KMS-11 (cell line): ENCODE measurements at regions not wholly inside any gene's neighbourhood (a gene's known extent, or its start where the extent isn't known, plus 50 kb on each side); places are given as distances from the start of the nearest gene placed in this dataset.

Experiments used
- H2AFZ ChIP-seq: fragments of 200-600 bp; sonication (generic); 2 replicates; pipeline ENCODE4 v1.6.1; 2016; ENCODE audit warnings: antibody characterized with exemption, mixed run types, low read depth
- H3K27ac ChIP-seq: fragments of 200-600 bp; sonication (generic); 2 replicates; pipeline ENCODE4 v1.6.1; 2016; ENCODE audit warnings: mild to moderate bottlenecking, mixed run types
- H3K27me3 ChIP-seq: fragments of 200-600 bp; sonication (generic); 2 replicates; pipeline ENCODE4 v1.6.1; 2017; ENCODE audit warnings: mild to moderate bottlenecking, low read depth, mixed run types, moderate library complexity; ENCODE audit not compliant: insufficient read depth
- H3K36me3 ChIP-seq: fragments of 200-600 bp; sonication (generic); 2 replicates; pipeline ENCODE4 v1.6.1; 2017; ENCODE audit warnings: mild to moderate bottlenecking, mixed run types; ENCODE audit not compliant: insufficient read depth
- H3K4me1 ChIP-seq: fragments of 200-600 bp; sonication (generic); 2 replicates; pipeline ENCODE4 v1.6.1; 2016; ENCODE audit warnings: mild to moderate bottlenecking, low read depth, mixed run types; ENCODE audit not compliant: poor library complexity, severe bottlenecking
- H3K4me2 ChIP-seq: fragments of 200-600 bp; sonication (generic); 2 replicates; pipeline ENCODE4 v1.7.0; 2016; ENCODE audit warnings: mild to moderate bottlenecking, mixed run types
- H3K4me3 ChIP-seq: fragments of 200-600 bp; sonication (generic); IDR thresholded peaks from 2 replicates; pipeline ENCODE4 v1.6.1; 2017; ENCODE audit warnings: low read depth, low read length, mixed read lengths; ENCODE audit not compliant: insufficient read depth
- H3K79me2 ChIP-seq: fragments of 200-600 bp; sonication (generic); 2 replicates; pipeline ENCODE4 v1.6.1; 2016; ENCODE audit warnings: low read depth, mixed run types; ENCODE audit not compliant: insufficient read depth
- H3K9ac ChIP-seq: fragments of 200-600 bp; sonication (generic); 2 replicates; pipeline ENCODE4 v1.6.1; 2016; ENCODE audit warnings: mild to moderate bottlenecking, mixed run types
- H4K20me1 ChIP-seq: fragments of 200-600 bp; sonication (generic); 2 replicates; pipeline ENCODE4 v1.6.1; 2016; ENCODE audit warnings: mild to moderate bottlenecking, mixed run types; ENCODE audit not compliant: insufficient read depth
- TF ChIP-seq, protein P1 (sequence below): fragments of 200-600 bp; sonication (generic); conservative IDR thresholded peaks from 2 replicates; pipeline ENCODE4 v1.6.1; 2017; ENCODE audit warnings: low read depth, mild to moderate bottlenecking, antibody characterized with exemption, low read length, moderate library complexity, mixed read lengths

DNA sequence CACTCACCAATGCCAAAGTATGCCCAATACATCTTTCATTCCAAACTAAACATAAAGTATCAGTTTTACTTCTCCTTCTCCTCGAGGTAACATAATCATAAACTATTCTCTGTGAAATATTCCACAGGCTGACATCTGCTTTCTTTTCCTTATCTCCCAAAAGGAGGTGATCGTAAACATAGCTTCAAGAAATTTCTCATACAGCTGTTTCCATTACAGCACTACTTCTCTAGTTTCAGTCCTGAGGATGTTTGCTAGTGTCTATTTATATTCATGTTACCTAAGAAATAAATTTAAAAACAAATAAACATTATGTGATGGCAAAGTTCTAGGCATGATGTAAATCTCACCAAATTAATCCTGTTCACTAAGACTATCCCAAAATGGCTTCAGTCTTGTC lies 90.1 kb upstream of the CPSF6 start:
- no peak overlapping the region for H3K4me2 ChIP-seq
- H3K27ac ChIP-seq = no peak overlapping the region
- H3K9ac ChIP-seq = no peak overlapping the region
- TF ChIP-seq, protein P1, sequence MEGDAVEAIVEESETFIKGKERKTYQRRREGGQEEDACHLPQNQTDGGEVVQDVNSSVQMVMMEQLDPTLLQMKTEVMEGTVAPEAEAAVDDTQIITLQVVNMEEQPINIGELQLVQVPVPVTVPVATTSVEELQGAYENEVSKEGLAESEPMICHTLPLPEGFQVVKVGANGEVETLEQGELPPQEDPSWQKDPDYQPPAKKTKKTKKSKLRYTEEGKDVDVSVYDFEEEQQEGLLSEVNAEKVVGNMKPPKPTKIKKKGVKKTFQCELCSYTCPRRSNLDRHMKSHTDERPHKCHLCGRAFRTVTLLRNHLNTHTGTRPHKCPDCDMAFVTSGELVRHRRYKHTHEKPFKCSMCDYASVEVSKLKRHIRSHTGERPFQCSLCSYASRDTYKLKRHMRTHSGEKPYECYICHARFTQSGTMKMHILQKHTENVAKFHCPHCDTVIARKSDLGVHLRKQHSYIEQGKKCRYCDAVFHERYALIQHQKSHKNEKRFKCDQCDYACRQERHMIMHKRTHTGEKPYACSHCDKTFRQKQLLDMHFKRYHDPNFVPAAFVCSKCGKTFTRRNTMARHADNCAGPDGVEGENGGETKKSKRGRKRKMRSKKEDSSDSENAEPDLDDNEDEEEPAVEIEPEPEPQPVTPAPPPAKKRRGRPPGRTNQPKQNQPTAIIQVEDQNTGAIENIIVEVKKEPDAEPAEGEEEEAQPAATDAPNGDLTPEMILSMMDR = no peak
- no peaks in the 10 kb centered on the region for H3K79me2 ChIP-seq
- H4K20me1 ChIP-seq = no peaks in the 10 kb centered on the region
- no peaks in the 10 kb centered on the region for H3K36me3 ChIP-seq
- H3K4me1 ChIP-seq = peaks cover 1% of the 10 kb centered on the region
- H3K4me3 ChIP-seq = no peak overlapping the region
- no peak overlapping the region for H2AFZ ChIP-seq
- no peaks in the 10 kb centered on the region for H3K27me3 ChIP-seq

DNA sequence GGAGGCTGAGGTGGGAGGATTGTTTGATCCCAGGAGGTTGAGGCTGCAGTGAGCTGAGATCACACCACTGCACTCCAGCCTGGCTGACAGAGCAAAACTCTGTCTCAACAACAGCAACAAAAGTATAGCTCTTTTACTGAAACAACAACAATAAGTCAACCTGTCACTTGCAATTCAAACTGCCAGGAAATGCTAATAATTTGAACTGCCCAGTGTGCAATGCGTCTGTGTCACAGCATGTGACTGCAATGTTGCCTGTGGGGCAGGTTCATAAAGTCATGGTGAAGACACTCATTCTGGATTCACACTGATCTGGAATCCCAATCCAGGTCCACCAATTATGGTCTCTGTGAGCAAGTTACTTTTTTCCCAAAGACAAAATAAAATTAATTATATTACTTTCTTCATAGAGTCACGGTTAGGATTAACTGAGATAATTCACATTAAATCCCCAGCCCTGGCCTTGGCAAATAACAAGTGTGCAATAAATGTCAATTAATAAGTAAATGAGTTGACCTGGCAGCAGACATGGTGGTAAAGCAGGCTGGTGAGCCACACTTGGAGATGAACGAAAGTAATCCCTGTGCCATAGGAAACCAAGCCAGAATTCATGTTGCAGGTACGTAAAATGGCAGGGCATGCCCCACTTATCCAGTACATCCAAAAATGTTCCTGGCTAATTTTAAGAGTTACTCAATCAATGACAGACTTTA lies 89.1 kb upstream of the CPSF6 start:
- TF ChIP-seq, protein P1 = no peak
- Histone ChIP-seq H3K4me2 (no peak overlapping the region), H3K9ac (no peak overlapping the region), H3K27me3 (no peaks in the 10 kb centered on the region), H3K36me3 (no peaks in the 10 kb centered on the region), H3K79me2 (no peaks in the 10 kb centered on the region), H2AFZ (no peak overlapping the region), H3K4me1 (peaks cover 10% of the 10 kb centered on the region), H3K27ac (no peak overlapping the region), H4K20me1 (no peaks in the 10 kb centered on the region), H3K4me3 (no peak overlapping the region)

DNA sequence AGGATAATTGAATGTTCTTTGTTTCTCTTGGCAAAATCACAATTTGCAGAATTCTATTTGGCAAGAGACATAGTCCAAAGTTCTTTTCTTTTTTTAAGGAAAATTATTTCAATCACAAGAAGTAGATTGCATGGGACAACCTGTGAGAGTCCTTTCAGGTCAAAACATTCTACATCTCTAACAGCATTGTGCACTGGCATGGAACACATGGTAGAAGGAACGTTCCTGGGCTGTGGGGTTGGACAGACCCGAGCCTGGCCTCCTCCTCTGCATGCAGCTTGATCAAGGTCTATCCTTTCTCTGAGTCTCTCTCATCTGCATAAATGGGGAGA lies 88.6 kb upstream of the CPSF6 start:
- Histone ChIP-seq H3K27me3 (no peaks in the 10 kb centered on the region), H3K9ac (no peak overlapping the region), H3K36me3 (no peaks in the 10 kb centered on the region), H3K27ac (no peak overlapping the region), H3K4me3 (no peak overlapping the region), H3K4me1 (peaks cover 10% of the 10 kb centered on the region), H3K4me2 (no peak overlapping the region), H2AFZ (no peak overlapping the region), H4K20me1 (no peaks in the 10 kb centered on the region), H3K79me2 (no peaks in the 10 kb centered on the region)
- TF ChIP-seq, protein P1 = no peak

DNA sequence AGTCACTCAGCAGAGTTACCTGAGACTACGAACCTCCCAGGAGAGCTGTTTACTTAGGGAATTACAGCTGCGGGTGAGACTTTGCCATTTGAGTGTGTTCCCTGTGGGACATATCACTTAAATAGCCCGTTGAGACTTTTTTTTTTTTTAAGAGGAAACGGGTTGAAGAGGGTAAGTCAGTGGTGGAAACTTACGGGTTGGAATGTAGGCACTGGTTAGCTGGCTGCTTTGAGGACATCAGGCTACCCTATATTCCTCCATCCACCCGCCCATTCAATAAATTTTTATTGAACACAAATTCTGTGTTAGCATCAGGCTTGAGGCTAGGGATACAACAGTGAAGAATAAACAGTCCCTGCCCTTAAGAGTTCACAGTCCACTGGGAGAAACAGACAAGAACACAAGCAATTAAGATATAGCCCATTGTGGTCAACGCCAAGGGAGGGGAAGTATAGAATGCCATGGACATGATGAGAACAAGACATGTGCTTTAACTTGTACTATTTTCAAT lies 88.1 kb upstream of the CPSF6 start:
- Histone ChIP-seq H3K9ac (no peak overlapping the region), H3K4me1 (peaks cover 11% of the 10 kb centered on the region), H3K4me3 (no peak overlapping the region), H4K20me1 (no peaks in the 10 kb centered on the region), H3K79me2 (no peaks in the 10 kb centered on the region), H2AFZ (no peak overlapping the region), H3K27me3 (no peaks in the 10 kb centered on the region), H3K27ac (no peak overlapping the region), H3K36me3 (no peaks in the 10 kb centered on the region), H3K4me2 (no peak overlapping the region)
- TF ChIP-seq, protein P1 = no peak
